OCI-LY3 (cell line): ENCODE measurements at regions not wholly inside any gene's neighbourhood (a gene's known extent, or its start where the extent isn't known, plus 50 kb on each side); places are given as distances from the start of the nearest gene placed in this dataset.

ENCODE experiments used
- H2AFZ ChIP-seq: fragments of 200-600, 300-600 bp; shearing (Covaris generic); 2 replicates; pipeline ENCODE4 v1.6.0; 2014; ENCODE audit warnings: antibody characterized with exemption, low read depth, low read length
- H3K27ac ChIP-seq: fragments of 200-600, 300-600 bp; sonication (generic); 2 replicates; pipeline ENCODE4 v1.5.1; 2014; ENCODE audit warnings: mild to moderate bottlenecking, low read length, moderate library complexity, mixed read lengths
- H3K27me3 ChIP-seq: fragments of 200-600, 300-600 bp; sonication (generic); 2 replicates; pipeline ENCODE4 v1.6.1; 2014; ENCODE audit warnings: low read depth, low read length, mixed read lengths
- H3K36me3 ChIP-seq: fragments of 200-600, 300-600 bp; sonication (generic); replicated peaks from 2 replicates; pipeline ENCODE3; 2014; ENCODE audit warnings: low read depth, low read length, mixed read lengths
- H3K4me1 ChIP-seq: fragments of 300-600, 200-600 bp; sonication (generic); 2 replicates; pipeline ENCODE4 v1.6.1; 2014; ENCODE audit warnings: low read length, mixed read lengths
- H3K4me2 ChIP-seq: fragments of 200-600, 300-600 bp; sonication (generic); 2 replicates; pipeline ENCODE4 v1.6.1; 2014; ENCODE audit warnings: low read length, mixed read lengths
- H3K4me3 ChIP-seq: fragments of 300-600, 200-600 bp; sonication (generic); 2 replicates; pipeline ENCODE4 v1.5.1; 2014; ENCODE audit warnings: antibody characterized with exemption, mild to moderate bottlenecking, low read length, moderate library complexity
- H3K79me2 ChIP-seq: fragments of 300-600, 200-600 bp; shearing (Covaris generic); 2 replicates; pipeline ENCODE4 v1.6.1; 2014; ENCODE audit warnings: mild to moderate bottlenecking, low read length, mixed read lengths
- H3K9ac ChIP-seq: fragments of 300-600, 200-600 bp; shearing (Covaris generic); 2 replicates; pipeline ENCODE4 v1.6.0; 2014; ENCODE audit warnings: mild to moderate bottlenecking, low read length, moderate library complexity
- H3K9me3 ChIP-seq: fragments of 200-600, 300-600 bp; shearing (Covaris generic); 2 replicates; pipeline ENCODE4 v1.6.1; 2014; ENCODE audit warnings: low read length, mixed read lengths; ENCODE audit not compliant: insufficient read depth
- H4K20me1 ChIP-seq: fragments of 200-600, 300-600 bp; sonication (generic); 2 replicates; pipeline ENCODE4 v1.6.1; 2016; ENCODE audit warnings: low read length, mixed read lengths; ENCODE audit not compliant: insufficient read depth
- CTCF ChIP-seq: fragments of 200-600, 300-600 bp; sonication (generic); IDR thresholded peaks from 2 replicates; pipeline ENCODE4 v1.5.1; 2014; ENCODE audit warnings: antibody characterized with exemption, low read length, low read depth
- EZH2phosphoT487 ChIP-seq: fragments of 200-600 bp; shearing (Covaris generic); IDR thresholded peaks from 2 replicates; pipeline ENCODE4 v1.6.1; 2018; ENCODE audit warnings: antibody characterized with exemption, mixed run types, low read depth

- TF ChIP-seq CTCF, result peak; percentile 58
- TF ChIP-seq EZH2phosphoT487, result no peak
- Histone ChIP-seq H3K4me1 (peaks cover 4% of the 10 kb centered on the region), H4K20me1 (no peaks in the 10 kb centered on the region), H3K36me3 (no peaks in the 10 kb centered on the region), H3K4me3 (no peak overlapping the region), H2AFZ (no peak overlapping the region), H3K9me3 (no peaks in the 10 kb centered on the region), H3K79me2 (no peaks in the 10 kb centered on the region), H3K27ac (no peak overlapping the region), H3K27me3 (no peaks in the 10 kb centered on the region), H3K9ac (no peak overlapping the region), H3K4me2 (peak overlapping the region; percentile 9; the same call in 1 of the 2 replicates)
These were observed 101.9 kb upstream of the KCNMB2 start for GRCh38 chr3:178434206-178434805.

- Histone ChIP-seq H4K20me1 (no peaks in the 10 kb centered on the region), H3K4me1 (peaks cover 4% of the 10 kb centered on the region), H3K79me2 (no peaks in the 10 kb centered on the region), H3K4me3 (no peak overlapping the region), H3K4me2 (no peak overlapping the region), H3K36me3 (no peaks in the 10 kb centered on the region), H3K9me3 (no peaks in the 10 kb centered on the region), H2AFZ (no peak overlapping the region), H3K9ac (no peak overlapping the region), H3K27ac (no peak overlapping the region), H3K27me3 (no peaks in the 10 kb centered on the region)
- TF ChIP-seq CTCF (no peak), EZH2phosphoT487 (no peak)
These were observed 100.7 kb upstream of the KCNMB2 start for GRCh38 chr3:178435575-178435974.

- no peak overlapping the region for H3K27ac ChIP-seq
- no peak overlapping the region for H2AFZ ChIP-seq
- no peak overlapping the region for H3K4me2 ChIP-seq
- no peaks in the 10 kb centered on the region for H3K9me3 ChIP-seq
- no peak overlapping the region for H3K9ac ChIP-seq
- no peaks in the 10 kb centered on the region for H3K79me2 ChIP-seq
- TF ChIP-seq EZH2phosphoT487 (no peak), CTCF (peak; percentile 78)
- no peaks in the 10 kb centered on the region for H4K20me1 ChIP-seq
- no peak overlapping the region for H3K4me3 ChIP-seq
- no peaks in the 10 kb centered on the region for H3K36me3 ChIP-seq
- H3K4me1 ChIP-seq, result peaks cover 4% of the 10 kb centered on the region
- H3K27me3 ChIP-seq, result no peaks in the 10 kb centered on the region
These were observed 99.5 kb upstream of the KCNMB2 start for GRCh38 chr3:178436773-178437172.

GRCh38 chr3:178437236-178437635 is 99.0 kb upstream of the KCNMB2 start:
- Histone ChIP-seq H3K27ac (no peak overlapping the region), H3K9ac (no peak overlapping the region), H3K36me3 (no peaks in the 10 kb centered on the region), H3K4me1 (peaks cover 4% of the 10 kb centered on the region), H2AFZ (no peak overlapping the region), H3K79me2 (no peaks in the 10 kb centered on the region), H3K4me2 (no peak overlapping the region), H3K9me3 (no peaks in the 10 kb centered on the region), H3K27me3 (no peaks in the 10 kb centered on the region), H3K4me3 (no peak overlapping the region), H4K20me1 (no peaks in the 10 kb centered on the region)
- TF ChIP-seq EZH2phosphoT487 (no peak), CTCF (no peak)
